SK-N-SH (cell line): ENCODE measurements at regions not wholly inside any gene's neighbourhood (a gene's known extent, or its start where the extent isn't known, plus 50 kb on each side); places are given as distances from the start of the nearest gene placed in this dataset.

Experiments
- CTCF ChIA-PET: fragments of 300-600, 350-600 bp; formaldehyde crosslinking; extraction: SDS; loops from one replicate; lab custom pipeline; 2021; lab: Yijun Ruan, JAX
- POLR2A ChIA-PET: fragments of 350-600 bp; sonication (Branson Sonifier 250); formaldehyde crosslinking; extraction: SDS; loops from one replicate; lab custom pipeline; 2020; ENCODE audit warnings: antibody characterized with exemption, inconsistent platforms; lab: Yijun Ruan, JAX
- DNase-seq: peaks from one replicate; pipeline ENCODE4 v3.0.0; 2012
- H2AFZ ChIP-seq: fragments of 200-600 bp; sonication (generic); 2 replicates; pipeline ENCODE4 v1.8.1; 2016; ENCODE audit warnings: antibody characterized with exemption, mild to moderate bottlenecking, low read depth
- H3F3A ChIP-seq: fragments of 200-600 bp; sonication (generic); replicated peaks from 2 replicates; pipeline ENCODE3; 2016; ENCODE audit warnings: antibody characterized with exemption, mild to moderate bottlenecking; ENCODE audit not compliant: insufficient read depth
- H3K27ac ChIP-seq, 2 experiments: fragments of 200-500 bp in 1 of 2; fragments of 200-600 bp in 1 of 2; sonication (Bioruptor generic) in 1 of 2; sonication (generic), shearing (Covaris generic) in 1 of 2; 2 replicates each; pipeline versions ENCODE4 v1.5.1 to v1.6.1; 2014 to 2016; ENCODE audit warnings: low read depth in 2 of 2, inconsistent platforms in 1 of 2, low read length in 1 of 2, mild to moderate bottlenecking in 1 of 2, mixed read lengths in 1 of 2
- H3K27me3 ChIP-seq: fragments of 200-600 bp; sonication (generic), shearing (Covaris generic); 2 replicates; pipeline ENCODE4 v1.6.1; 2016; ENCODE audit warnings: mixed run types; ENCODE audit not compliant: insufficient read depth
- H3K36me3 ChIP-seq, 2 experiments: fragments of 200-500 bp in 1 of 2; fragments of 200-600 bp in 1 of 2; sonication (Bioruptor generic) in 1 of 2; sonication (generic) in 1 of 2; replicated peaks in 1 of 2; 2 replicates each; pipeline versions ENCODE3 to v1.5.1; 2014 to 2016; ENCODE audit warnings: low read length in 1 of 2, mild to moderate bottlenecking in 1 of 2; ENCODE audit not compliant: insufficient read depth in 2 of 2, control insufficient read depth in 1 of 2
- H3K4me1 ChIP-seq, 2 experiments: fragments of 200-500 bp in 1 of 2; fragments of 200-600 bp in 1 of 2; sonication (Bioruptor generic) in 1 of 2; sonication (generic), shearing (Covaris generic) in 1 of 2; 2 replicates each; pipeline versions ENCODE4 v1.5.1 to v1.6.1; 2014 to 2016; ENCODE audit warnings: low read depth in 1 of 2, low read length in 1 of 2, mixed run types in 1 of 2; ENCODE audit not compliant: insufficient read depth in 2 of 2, control insufficient read depth in 1 of 2
- H3K4me2 ChIP-seq: fragments of 200-600 bp; sonication (generic), shearing (Covaris generic); 2 replicates; pipeline ENCODE4 v1.6.1; 2017; ENCODE audit warnings: mixed run types
- H3K4me3 ChIP-seq, 2 experiments: fragments of 200-500 bp in 1 of 2; fragments of 200-600 bp in 1 of 2; sonication (Bioruptor generic) in 1 of 2; sonication (generic), shearing (Covaris generic) in 1 of 2; 2 replicates each; pipeline versions ENCODE4 v1.5.1 to v1.8.1; 2014 to 2016; ENCODE audit warnings: low read depth in 2 of 2, inconsistent platforms in 1 of 2, low read length in 1 of 2, mild to moderate bottlenecking in 1 of 2, mixed read lengths in 1 of 2, moderate library complexity in 1 of 2
- H3K79me2 ChIP-seq: fragments of 200-600 bp; sonication (generic); 2 replicates; pipeline ENCODE4 v1.8.1; 2017; ENCODE audit warnings: mild to moderate bottlenecking; ENCODE audit not compliant: insufficient read depth
- H3K9ac ChIP-seq: fragments of 200-600 bp; sonication (generic); 2 replicates; pipeline ENCODE4 v1.6.1; 2017; ENCODE audit warnings: mixed run types
- H3K9me2 ChIP-seq: fragments of 200-600 bp; sonication (generic); 2 replicates; pipeline ENCODE4 v1.6.1; 2017; ENCODE audit warnings: mixed run types
- H3K9me3 ChIP-seq: fragments of 200-600 bp; sonication (generic); 2 replicates; pipeline ENCODE4 v1.6.1; 2017; ENCODE audit warnings: mixed run types, mild to moderate bottlenecking, moderate library complexity
- H4K20me1 ChIP-seq: fragments of 200-600 bp; sonication (generic); 2 replicates; pipeline ENCODE4 v1.6.1; 2017; ENCODE audit warnings: mild to moderate bottlenecking, mixed run types; ENCODE audit not compliant: insufficient read depth
- CHD2 ChIP-seq: fragments of 150-350 bp; IDR thresholded peaks from 2 replicates; pipeline ENCODE4 v1.6.1; 2018; ENCODE audit warnings: low read length; ENCODE audit not compliant: partially characterized antibody
- CTCF ChIP-seq: fragments of 200-600 bp; sonication (generic); IDR thresholded peaks from 2 replicates; pipeline ENCODE4 v1.6.1; 2017; ENCODE audit warnings: antibody characterized with exemption, mild to moderate bottlenecking, moderate library complexity
- ELF1 ChIP-seq: IDR thresholded peaks from 2 replicates; pipeline ENCODE4 v1.4.0; 2012
- EZH2phosphoT487 ChIP-seq: fragments of 200-600 bp; sonication (generic); IDR thresholded peaks from 2 replicates; pipeline ENCODE4 v1.6.1; 2017; ENCODE audit warnings: low read depth, mixed run types, mild to moderate bottlenecking, antibody characterized with exemption, moderate library complexity, borderline replicate concordance
- FOSL2 ChIP-seq: IDR thresholded peaks from 2 replicates; pipeline ENCODE4 v1.4.0; 2012; ENCODE audit warnings: low read depth, mild to moderate bottlenecking, moderate library complexity, borderline replicate concordance
- FOXJ3 ChIP-seq: sonication (generic); formaldehyde crosslinking; IDR thresholded peaks from 2 replicates; pipeline ENCODE4 v1.5.1; 2020; ENCODE audit warnings: mild to moderate bottlenecking, missing genetic modification reagents
- FOXM1 ChIP-seq: IDR thresholded peaks from 2 replicates; pipeline ENCODE4 v1.4.0; 2012; ENCODE audit warnings: low read depth, mild to moderate bottlenecking
- GABPA ChIP-seq: IDR thresholded peaks from 2 replicates; pipeline ENCODE4 v1.4.0; 2012; ENCODE audit warnings: low read depth, mild to moderate bottlenecking
- GATA2 ChIP-seq: sonication (generic); formaldehyde crosslinking; IDR thresholded peaks from 2 replicates; pipeline ENCODE4 v1.5.0; 2020; ENCODE audit warnings: mild to moderate bottlenecking, missing genetic modification reagents
- JUND ChIP-seq: IDR thresholded peaks from 2 replicates; pipeline ENCODE4 v1.4.0; 2012
- MAX ChIP-seq: IDR thresholded peaks from 2 replicates; pipeline ENCODE4 v1.4.0; 2012; ENCODE audit warnings: low read depth
- MEF2A ChIP-seq: IDR thresholded peaks from 2 replicates; pipeline ENCODE4 v1.4.0; 2012; ENCODE audit warnings: low read depth, borderline replicate concordance
- MXI1 ChIP-seq: IDR thresholded peaks from 2 replicates; pipeline ENCODE4 v1.6.1; 2012; ENCODE audit warnings: mild to moderate bottlenecking, low read depth, low read length, improper control_type of control experiment
- NRF1 ChIP-seq: IDR thresholded peaks from 2 replicates; pipeline ENCODE4 v1.6.1; 2012; ENCODE audit warnings: low read depth, mild to moderate bottlenecking, low read length
- POLR2AphosphoS5 ChIP-seq: IDR thresholded peaks from 2 replicates; pipeline ENCODE4 v1.6.1; 2012; ENCODE audit warnings: low read depth, low read length
- RAD21 ChIP-seq: IDR thresholded peaks from 2 replicates; pipeline ENCODE4 v1.6.1; 2012; ENCODE audit warnings: mild to moderate bottlenecking, low read length
- RCOR1 ChIP-seq: fragments of 150-350 bp; IDR thresholded peaks from 2 replicates; pipeline ENCODE4 v1.6.1; 2017; ENCODE audit warnings: antibody characterized with exemption, low read length
- RFX5 ChIP-seq: IDR thresholded peaks from 2 replicates; pipeline ENCODE4 v1.6.1; 2012; ENCODE audit warnings: mild to moderate bottlenecking, improper control_type of control experiment, low read length
- RXRA ChIP-seq: IDR thresholded peaks from 2 replicates; pipeline ENCODE4 v1.4.0; 2012; ENCODE audit warnings: low read depth, mild to moderate bottlenecking, borderline replicate concordance
- SIN3A ChIP-seq: IDR thresholded peaks from 2 replicates; pipeline ENCODE4 v1.6.1; 2012; ENCODE audit warnings: low read depth, mild to moderate bottlenecking, low read length, moderate library complexity, borderline replicate concordance
- TAF1 ChIP-seq: IDR thresholded peaks from 2 replicates; pipeline ENCODE4 v1.6.1; 2012; ENCODE audit warnings: low read depth, mild to moderate bottlenecking, low read length, moderate library complexity, borderline replicate concordance
- TEAD4 ChIP-seq: IDR thresholded peaks from 2 replicates; pipeline ENCODE4 v1.4.0; 2012; ENCODE audit warnings: mild to moderate bottlenecking, borderline replicate concordance; ENCODE audit not compliant: insufficient read depth
- USF1 ChIP-seq: IDR thresholded peaks from 2 replicates; pipeline ENCODE4 v1.4.0; 2012; ENCODE audit warnings: low read depth, borderline replicate concordance
- ZBTB33 ChIP-seq: IDR thresholded peaks from 2 replicates; pipeline ENCODE4 v1.4.0; 2012; ENCODE audit warnings: low read depth, borderline replicate concordance
- WGBS: methylation state at CpG from one replicate; pipeline ENCODE4 v1.1.6; 2017; ENCODE audit warnings: low lambda C conversion rate; 5-methylcytosine and 5-hydroxymethylcytosine counted together

- Histone ChIP-seq H3F3A (no peaks in the 10 kb centered on the region), H3K4me2 (no peak overlapping the region), H3K27me3 (no peaks in the 10 kb centered on the region), H2AFZ (no peak overlapping the region), H3K79me2 (no peaks in the 10 kb centered on the region), H3K4me1 (no peaks in the 10 kb centered on the region), H3K9me3 (no peaks in the 10 kb centered on the region), H3K4me3 (no peak overlapping the region), H3K27ac (no peak overlapping the region), H3K36me3 (no peaks in the 10 kb centered on the region), H3K9ac (no peak overlapping the region), H4K20me1 (no peaks in the 10 kb centered on the region), H3K9me2 (no peaks in the 10 kb centered on the region)
- DNase-seq = no peak
- no peak for TF ChIP-seq RAD21
- no peak for TF ChIP-seq JUND
- TF ChIP-seq TEAD4 = no peak
- no peak for TF ChIP-seq RCOR1
- TF ChIP-seq RXRA = no peak
- no peak for TF ChIP-seq RFX5
- TF ChIP-seq FOXM1 = no peak
- no peak for TF ChIP-seq GABPA
- TF ChIP-seq FOSL2 = no peak
- no peak for TF ChIP-seq FOXJ3 (CRISPR knock-in tag)
- TF ChIP-seq POLR2AphosphoS5 = no peak
- TF ChIP-seq CHD2 = no peak
- no peak for TF ChIP-seq NRF1
- TF ChIP-seq ZBTB33 = no peak
- TF ChIP-seq SIN3A = no peak
- no peak for TF ChIP-seq EZH2phosphoT487
- no peak for TF ChIP-seq MEF2A
- TF ChIP-seq USF1 = no peak
- CTCF ChIA-PET = no interaction called here
- 7% methylated on average over 8 of the region's 8 CpGs for WGBS
- POLR2A ChIA-PET = no interaction called here
Observed at GRCh38 chr18:77866351-77866750, 616.7 kb downstream of the GALR1 start.

GRCh38 chr18:77870199-77870598, 620.6 kb downstream of the GALR1 start:
- ChIA-PET CTCF (no interaction called here), POLR2A (no interaction called here)
- no peaks in the 10 kb centered on the region for H3K9me2 ChIP-seq
- H3K79me2 ChIP-seq = no peaks in the 10 kb centered on the region
- no peaks in the 10 kb centered on the region for H3K4me1 ChIP-seq
- no peaks in the 10 kb centered on the region for H4K20me1 ChIP-seq
- no peak overlapping the region for H2AFZ ChIP-seq
- H3K9me3 ChIP-seq = no peaks in the 10 kb centered on the region
- H3K27ac ChIP-seq = no peak overlapping the region
- DNase-seq = no peak
- no peak overlapping the region for H3K9ac ChIP-seq
- no peak overlapping the region for H3K4me3 ChIP-seq
- H3K4me2 ChIP-seq = no peak overlapping the region
- no peaks in the 10 kb centered on the region for H3K36me3 ChIP-seq
- 16% methylated on average over 9 of the region's 10 CpGs for WGBS
- H3K27me3 ChIP-seq = no peaks in the 10 kb centered on the region
- no peaks in the 10 kb centered on the region for H3F3A ChIP-seq
- TF ChIP-seq GABPA (no peak), MXI1 (no peak), ELF1 (no peak), GATA2 (CRISPR knock-in tag) (no peak), RAD21 (no peak), FOSL2 (no peak), MAX (no peak), TAF1 (no peak), FOXM1 (no peak), POLR2AphosphoS5 (no peak), ZBTB33 (no peak), FOXJ3 (CRISPR knock-in tag) (no peak), CTCF (no peak)
